ENCODE measurements at regions not wholly inside any gene's neighbourhood (a gene's known extent, or its start where the extent isn't known, plus 50 kb on each side); places are given as distances from the start of the nearest gene placed in this dataset.

DNA sequence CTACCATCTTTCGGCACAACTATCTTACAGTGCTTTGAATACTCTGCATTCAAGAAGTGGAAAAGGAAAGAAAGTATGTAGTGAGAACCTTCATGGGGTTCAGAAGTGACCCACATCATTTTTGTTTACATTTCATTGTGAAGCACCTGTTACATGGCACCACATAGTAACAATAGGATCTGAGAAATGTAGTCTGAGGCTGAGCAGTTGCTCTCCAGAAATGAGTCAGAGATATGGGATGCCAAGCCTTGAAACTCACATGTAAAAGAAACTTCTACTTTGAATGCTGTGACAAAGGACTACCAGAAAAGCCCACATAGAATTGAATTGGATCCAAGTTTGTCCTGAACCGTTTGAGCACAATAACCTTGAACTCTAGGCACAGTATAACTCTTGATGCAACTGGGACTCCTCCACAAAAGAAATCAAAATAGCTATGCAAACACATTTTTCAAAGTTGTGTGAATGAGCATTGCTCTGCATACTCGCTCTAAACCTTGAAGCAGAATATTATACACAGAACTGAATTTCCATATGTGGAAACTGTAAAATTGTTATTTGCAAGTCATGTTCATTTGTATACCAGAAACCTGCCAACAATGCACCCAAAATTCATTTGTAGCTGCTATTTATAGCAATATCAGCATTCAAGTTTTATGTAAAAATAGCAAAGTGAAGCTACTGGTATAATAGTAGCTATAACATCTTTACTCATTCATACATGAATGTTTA is 400.9 kb upstream of the POU3F2 start:
- no peak for DNase-seq (ENCODE audit: low read depth in 2 of 2)

GRCh38 chr6:98443633-98444032 is 390.7 kb upstream of the POU3F2 start:
- DNase-seq (ENCODE audit: low read depth in 2 of 2), result no peak

- no peak for DNase-seq (ENCODE audit: low read depth in 2 of 2)
These were observed 381.7 kb upstream of the POU3F2 start for GRCh38 chr6:98452685-98453084.

DNA sequence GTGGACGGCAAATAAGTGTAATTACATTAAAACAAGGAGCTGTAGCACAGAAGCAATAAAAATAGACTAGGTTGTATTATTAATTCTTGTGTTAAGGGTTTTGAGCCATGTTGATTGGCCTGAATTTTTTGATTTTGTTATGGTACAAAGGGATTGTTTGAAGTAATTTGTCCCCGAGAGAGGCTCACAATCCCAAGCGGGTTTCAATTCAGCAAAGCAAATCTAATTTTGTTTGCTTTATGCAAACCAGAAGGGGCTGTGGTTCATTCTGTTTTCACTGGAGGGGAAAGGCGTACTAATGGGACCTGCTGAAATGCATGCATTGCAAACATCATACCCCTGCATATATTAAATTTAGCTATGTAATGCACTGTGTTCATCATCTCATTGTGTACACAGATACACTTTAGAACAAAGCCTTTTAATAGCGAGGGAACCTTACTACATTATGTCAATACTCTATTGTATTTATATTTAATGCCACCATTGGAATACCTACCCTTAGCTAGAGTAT is 379.5 kb upstream of the POU3F2 start:
- DNase-seq (ENCODE audit: low read depth in 2 of 2), result no peak

GRCh38 chr6:98458708-98459107 is 375.7 kb upstream of the POU3F2 start:
- no peak for DNase-seq (ENCODE audit: low read depth in 2 of 2)

GRCh38 chr6:98463038-98464000 is 371.1 kb upstream of the POU3F2 start:
- DNase-seq (ENCODE audit: low read depth in 2 of 2), result no peak

DNA sequence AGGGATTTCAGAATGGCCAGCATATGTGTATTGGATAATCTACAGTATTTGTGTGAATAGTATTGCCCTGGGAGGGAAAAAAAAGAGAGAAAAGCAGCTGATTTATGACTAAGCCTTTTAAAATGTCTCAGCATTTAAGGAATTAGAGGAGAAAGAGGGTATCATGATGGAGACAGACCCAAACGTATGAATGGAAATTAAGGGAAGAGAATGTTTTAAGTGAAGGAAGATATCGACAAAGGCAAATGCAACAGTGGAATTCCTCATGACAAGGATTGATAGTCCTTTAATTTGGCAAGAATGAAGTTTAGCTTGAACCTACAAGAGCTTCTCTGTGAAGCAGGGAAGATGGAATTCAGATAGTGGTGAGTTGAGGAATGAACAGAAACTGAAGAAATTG is 367.3 kb upstream of the POU3F2 start:
- DNase-seq (ENCODE audit: low read depth in 2 of 2), result no peak

GRCh38 chr6:98467902-98468301 is 366.5 kb upstream of the POU3F2 start:
- DNase-seq (ENCODE audit: low read depth in 2 of 2), result no peak

DNA sequence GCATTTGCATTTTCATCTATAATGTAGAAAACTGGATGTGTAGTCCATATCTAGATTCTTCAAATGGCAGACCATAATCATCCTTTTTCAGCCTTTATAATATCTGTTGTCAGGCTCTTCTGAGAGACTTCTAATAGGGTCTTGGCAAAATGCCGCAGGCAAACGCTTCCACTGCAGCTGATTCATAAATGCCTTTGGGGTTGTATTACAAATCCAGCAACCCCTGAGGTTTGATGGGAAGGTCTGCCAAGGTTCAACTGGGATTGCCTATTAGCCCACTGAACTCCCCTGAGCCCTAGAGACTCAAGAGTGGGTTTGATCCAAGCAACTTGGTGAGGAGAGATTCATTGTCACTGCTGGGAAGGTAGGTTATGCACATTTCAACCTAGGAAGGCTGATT is 365.2 kb upstream of the POU3F2 start:
- DNase-seq (ENCODE audit: low read depth in 2 of 2), result no peak

GRCh38 chr6:98470821-98471220 is 363.6 kb upstream of the POU3F2 start:
- no peak for DNase-seq (ENCODE audit: low read depth in 2 of 2)

DNA sequence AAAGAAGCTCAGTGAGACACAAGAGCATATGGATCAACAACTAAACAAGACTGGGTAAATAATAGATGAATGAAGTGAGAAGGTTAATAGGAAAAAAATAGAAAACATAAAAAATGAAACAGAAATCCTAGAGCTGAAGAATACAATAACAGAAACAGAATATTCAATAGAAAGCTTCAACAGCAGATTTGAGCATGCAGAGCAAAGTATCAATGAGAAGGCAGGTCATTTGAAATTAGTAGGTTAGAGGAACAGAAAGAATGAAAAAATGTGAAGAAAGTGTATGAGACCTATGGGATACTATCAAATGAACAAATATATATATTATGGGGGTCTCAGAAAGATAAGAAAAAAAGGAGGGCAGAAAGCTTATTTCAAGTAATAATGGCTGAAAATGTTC is 362.9 kb upstream of the POU3F2 start:
- DNase-seq (ENCODE audit: low read depth in 2 of 2), result no peak

DNA sequence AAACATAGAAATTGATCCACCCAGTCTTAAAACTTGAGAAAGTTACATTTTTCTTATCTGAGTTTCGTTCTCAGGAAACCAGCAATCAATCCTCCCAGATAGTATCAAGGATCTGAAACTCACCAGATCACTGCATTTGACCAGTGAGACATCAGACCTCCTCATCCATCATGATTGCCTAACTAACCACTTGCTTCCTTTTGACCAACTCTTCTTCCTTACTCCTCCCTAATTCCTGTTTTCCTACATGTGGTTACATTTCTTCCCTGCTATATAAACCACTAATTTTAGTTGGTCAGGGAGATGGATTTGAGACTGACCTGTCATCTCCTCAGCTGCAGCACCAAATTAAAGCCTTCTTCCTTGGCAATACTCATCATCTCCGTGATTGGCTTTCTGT is 357.1 kb upstream of the POU3F2 start:
- DNase-seq (ENCODE audit: low read depth in 2 of 2), result no peak

DNA sequence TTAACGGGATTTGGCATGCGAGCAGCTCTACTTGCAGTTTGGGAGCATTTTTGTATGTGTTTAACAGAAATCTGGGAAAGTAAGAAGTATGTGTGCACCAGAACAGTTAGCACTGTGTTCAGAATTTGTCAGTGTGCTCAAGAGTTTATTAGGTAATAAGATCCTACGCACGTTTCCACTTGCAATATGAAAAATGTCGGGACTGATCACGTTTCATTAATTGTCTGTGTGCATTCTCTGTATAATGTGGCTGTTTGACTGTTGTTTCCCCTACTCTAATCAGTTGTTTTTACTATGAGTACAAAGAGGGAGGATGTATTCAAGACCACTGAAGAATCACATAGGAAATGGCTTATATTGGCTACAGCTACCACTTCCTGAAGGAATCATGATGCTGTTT is 349.7 kb upstream of the POU3F2 start:
- no peak for DNase-seq (ENCODE audit: low read depth in 2 of 2)

- DNase-seq (ENCODE audit: low read depth in 2 of 2), result no peak
These were observed 348.8 kb upstream of the POU3F2 start for GRCh38 chr6:98485593-98485992.

- no peak for DNase-seq (ENCODE audit: low read depth in 2 of 2)
These were observed 348.3 kb upstream of the POU3F2 start for GRCh38 chr6:98486057-98486456.

- DNase-seq (ENCODE audit: low read depth in 2 of 2), result no peak
These were observed 346.8 kb upstream of the POU3F2 start for GRCh38 chr6:98487612-98488011.

DNA sequence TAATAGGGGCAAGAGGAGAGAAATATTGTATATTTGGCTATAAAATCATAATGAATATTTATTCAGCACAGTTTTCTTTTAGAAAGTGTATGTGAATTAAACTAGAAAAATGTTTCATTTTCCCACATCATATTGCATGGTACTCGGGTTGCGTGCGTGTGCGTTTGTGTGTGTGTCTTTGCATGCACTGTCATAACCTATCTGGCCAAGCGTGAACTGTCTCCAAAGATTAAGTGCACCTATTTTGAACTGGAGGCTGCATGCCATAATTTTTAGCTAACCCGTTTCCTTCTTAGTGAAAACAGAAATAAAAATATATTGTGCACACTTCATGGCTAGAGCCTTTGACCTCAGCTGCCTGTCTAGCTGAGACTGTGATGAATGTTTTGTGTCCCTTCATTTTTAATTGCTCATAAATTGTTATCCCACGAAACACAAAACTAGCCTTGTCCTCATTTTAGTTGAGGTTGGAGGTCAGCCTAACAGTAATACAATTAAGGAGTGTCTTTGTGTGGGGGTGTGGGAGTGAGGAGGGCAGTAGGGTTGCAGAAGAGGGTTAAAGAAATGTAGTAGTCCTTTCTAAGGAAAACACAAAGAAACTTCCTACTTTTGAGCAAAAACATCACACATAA is 336.1 kb upstream of the POU3F2 start:
- no peak for DNase-seq (ENCODE audit: low read depth in 2 of 2)

DNA sequence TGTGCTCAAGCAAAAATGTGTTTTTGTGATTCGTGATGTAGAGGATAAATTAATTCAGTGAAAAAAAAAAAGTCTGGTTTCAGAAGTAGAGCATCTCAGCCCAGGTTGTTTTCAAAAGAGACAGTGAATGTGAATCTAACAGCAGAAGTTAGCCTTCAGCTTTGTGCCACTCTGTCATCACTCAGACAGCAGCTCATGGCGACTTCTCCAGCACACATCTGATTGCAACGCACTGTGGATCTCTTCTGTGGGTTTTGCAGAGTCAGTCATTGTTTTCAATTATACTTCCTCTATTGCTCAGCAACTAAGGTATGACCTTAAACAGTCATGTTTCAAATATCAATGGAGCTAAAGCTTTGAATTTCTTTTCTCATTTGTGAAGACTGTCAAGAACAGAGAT is 335.5 kb upstream of the POU3F2 start:
- DNase-seq (ENCODE audit: low read depth in 2 of 2), result no peak

DNA sequence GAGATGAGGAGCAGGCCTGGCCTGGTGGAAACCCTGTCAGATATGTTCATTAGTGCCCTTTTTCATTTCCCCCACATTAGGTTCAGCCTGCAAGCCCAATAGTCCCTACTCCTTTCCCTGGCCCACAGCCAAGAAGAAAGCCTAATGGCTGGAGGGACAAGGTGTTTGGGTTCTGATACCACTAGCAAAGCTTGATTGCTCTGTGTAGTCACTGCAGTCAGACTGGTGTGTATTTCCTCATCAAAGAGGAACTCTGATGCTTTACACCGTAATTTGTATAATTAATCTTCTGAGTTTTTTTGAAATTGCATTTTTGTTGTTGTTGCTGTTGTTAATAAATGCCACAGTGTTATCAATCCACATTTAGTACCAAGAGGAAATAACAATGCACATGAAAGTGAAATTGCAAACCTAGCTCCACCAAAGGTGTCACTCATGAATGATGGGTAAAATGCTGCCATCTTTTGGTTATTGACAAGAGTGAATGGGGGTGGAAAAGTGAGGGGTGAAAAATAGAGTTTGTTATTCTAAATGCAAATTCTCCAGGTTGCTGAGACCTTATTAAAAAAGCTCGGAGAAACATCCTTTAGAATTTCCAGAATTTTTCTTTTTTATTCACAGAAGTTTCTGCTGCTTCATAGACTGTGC is 320.2 kb upstream of the POU3F2 start:
- no peak for DNase-seq (ENCODE audit: low read depth in 2 of 2)

DNA sequence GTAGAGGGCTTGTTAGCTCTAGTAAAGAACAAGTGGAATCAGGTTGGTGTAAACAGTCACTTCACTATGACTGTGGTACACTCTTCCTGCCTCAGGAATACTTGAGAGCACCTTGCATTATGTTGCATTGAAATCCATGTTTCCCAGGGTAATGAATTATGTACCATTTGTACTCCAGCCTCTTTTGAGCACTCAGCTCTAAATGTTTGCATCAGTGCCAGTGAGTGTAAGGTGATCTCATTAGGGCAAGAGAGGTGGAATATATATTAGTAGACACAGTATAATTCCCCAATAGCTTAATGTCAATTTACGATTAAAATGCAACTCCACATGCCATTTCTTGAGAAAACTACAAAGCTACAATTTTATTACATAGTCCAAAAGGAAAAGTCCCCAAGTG is 319.6 kb upstream of the POU3F2 start:
- DNase-seq (ENCODE audit: low read depth in 2 of 2), result no peak

GRCh38 chr6:98516206-98516605 is 318.2 kb upstream of the POU3F2 start:
- no peak for DNase-seq (ENCODE audit: low read depth in 2 of 2)

- DNase-seq (ENCODE audit: low read depth in 2 of 2), result no peak
These were observed 317.5 kb upstream of the POU3F2 start for GRCh38 chr6:98516866-98517265.
